Left renal cortex interstitium (tissue), 4 donors: ENCODE measurements at regions not wholly inside any gene's neighbourhood (a gene's known extent, or its start where the extent isn't known, plus 50 kb on each side); places are given as distances from the start of the nearest gene placed in this dataset.

ENCODE experiments used
- DNase-seq, 4 donors: peaks; one replicate each; pipeline ENCODE4 v3.0.0-alpha.2; 2013; ENCODE audit warnings: low read depth in 4 of 4, low spot score in 2 of 4, missing footprints in 1 of 4

DNA sequence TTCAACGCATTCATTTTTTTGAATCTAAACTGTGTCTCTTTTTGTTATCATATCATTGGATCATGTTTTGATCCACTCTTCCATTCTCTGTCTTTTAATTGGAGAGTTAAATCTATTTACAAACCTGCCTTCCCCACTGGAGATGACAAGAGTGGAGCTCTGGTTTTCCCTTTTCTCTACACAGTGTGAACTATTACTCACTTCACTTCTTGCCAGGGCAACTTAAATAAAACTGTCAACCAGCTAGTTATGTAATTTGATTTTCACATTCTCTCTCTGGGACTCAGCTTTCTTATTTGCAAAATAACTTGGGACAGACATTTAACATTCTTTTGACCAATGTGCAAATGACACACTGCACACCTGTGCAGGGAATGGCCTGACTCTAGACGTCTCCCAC, 230.8 kb upstream of the CST7 start:
- no peak for DNase-seq

- no peak for DNase-seq
These were observed 230.4 kb upstream of the CST7 start for GRCh38 chr20:24718696-24719095.

GRCh38 chr20:24720957-24721356, 228.1 kb upstream of the CST7 start:
- no peak for DNase-seq

DNA sequence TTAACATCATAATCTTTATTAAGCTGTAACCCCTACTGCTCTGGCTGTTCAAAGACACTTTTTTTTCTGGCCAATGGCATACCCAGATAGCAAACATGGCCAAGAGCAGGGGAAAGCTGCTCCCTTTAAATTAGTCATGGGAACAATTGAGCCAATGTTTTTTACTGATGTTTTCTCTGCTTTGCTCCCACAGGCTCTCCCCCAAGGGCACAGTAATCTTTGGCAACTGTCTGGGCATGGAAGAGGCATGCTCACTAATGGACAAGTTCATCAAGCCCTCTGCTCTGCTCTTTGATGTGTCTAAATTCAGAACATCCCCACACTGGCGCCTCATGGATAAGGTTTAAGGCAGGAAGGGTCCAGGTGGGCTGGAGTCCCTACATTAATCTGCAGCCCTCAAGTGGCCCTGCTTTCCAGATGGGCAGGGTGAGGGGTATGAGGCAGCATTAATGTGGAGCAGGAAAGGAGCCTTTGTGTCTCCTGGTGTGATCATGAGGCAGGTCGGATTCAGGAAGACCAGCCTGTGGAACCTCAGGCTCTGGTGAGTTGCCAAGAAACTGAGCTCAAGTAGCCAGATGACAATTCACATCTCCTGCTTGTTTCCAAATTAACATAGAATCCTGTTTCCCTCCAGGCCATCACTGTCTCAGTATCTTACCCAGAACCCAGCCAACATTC, 227.0 kb upstream of the CST7 start:
- DNase-seq: no peak

DNA sequence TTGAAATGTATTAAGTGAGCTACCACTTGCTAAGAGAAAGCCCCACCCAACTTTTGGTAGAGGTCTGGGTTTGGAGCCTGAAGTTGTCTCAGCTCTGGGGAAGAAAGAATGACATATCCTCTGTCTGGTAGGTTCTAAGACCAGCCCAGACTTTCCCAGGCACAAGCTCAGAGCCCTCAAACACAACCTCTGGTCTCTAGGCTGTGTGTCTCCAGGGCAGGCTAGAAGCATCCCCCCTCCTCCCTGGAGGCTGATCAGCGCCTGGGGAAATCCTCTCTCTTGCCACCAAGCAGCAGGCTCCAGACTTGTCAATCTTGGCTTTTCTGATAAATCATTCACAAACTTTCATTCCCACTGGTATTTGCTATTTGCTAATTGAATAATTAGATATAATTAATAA, 226.5 kb upstream of the CST7 start:
- no peak for DNase-seq

- no peak for DNase-seq
These were observed 225.9 kb upstream of the CST7 start for GRCh38 chr20:24723186-24723585.

- no peak for DNase-seq
These were observed 225.3 kb upstream of the CST7 start for GRCh38 chr20:24723647-24724352.

GRCh38 chr20:24724982-24725533, 224.0 kb upstream of the CST7 start:
- DNase-seq: no peak

DNA sequence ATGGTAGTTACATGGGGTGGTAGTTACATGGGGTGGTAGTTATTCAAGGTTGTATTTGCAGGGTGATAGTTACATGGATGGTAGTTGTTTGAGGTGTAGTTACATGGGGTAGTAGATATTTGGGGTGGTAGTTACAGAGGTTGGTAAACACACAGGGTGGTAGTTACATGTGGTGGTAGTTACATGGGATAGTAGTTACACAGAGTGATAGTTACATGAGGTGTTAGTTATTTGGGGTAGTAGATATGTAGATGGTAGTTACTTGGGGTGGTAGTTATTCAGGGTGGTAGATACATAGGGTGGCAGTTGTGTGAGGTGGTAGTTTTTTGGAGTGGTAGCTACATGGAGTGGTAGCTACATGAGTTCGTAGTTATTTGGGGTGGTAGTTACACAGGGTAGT, 221.3 kb upstream of the CST7 start:
- no peak for DNase-seq

- DNase-seq: no peak
These were observed 219.0 kb upstream of the CST7 start for GRCh38 chr20:24729896-24730605.

DNA sequence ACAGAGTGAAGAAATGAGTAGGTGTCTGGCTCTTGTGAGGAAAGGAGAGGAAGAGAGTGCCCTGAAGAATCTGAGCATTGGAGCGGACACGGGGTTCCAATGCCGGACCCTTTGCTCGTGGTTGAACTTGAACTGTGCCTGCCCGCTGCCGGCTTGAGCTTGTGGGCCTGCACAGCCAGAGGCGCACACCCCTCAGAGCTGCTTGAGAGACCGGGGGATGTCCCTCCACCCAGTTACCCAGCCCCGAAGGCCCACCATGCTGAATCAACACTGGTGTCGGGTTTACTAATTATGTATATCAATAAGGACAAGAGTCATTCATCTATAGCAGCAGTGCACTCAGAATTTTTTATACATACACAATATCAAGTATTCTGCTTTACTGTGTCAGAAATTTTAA, 218.3 kb upstream of the CST7 start:
- no peak for DNase-seq

DNA sequence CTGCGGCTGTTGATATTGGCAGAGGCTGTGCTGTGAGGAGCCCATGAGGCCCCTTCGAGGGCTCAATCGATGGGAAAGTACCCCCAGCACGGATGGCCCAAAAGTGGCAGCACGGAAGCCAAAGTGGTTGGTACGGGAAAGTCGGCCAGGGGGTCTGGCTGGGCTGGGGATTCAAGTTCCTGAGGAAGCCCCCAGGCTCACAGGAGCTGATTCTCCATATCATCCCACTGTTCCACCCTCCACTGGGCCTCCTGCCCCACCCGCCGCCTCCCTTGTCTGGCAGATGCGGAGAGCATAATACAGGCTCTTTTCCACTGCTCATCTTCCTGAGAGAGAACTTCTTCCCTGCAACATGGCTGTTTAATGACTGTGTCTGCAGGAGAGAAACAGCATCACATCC, 217.8 kb upstream of the CST7 start:
- DNase-seq: no peak

GRCh38 chr20:24732076-24732475, 217.0 kb upstream of the CST7 start:
- DNase-seq: no peak

DNA sequence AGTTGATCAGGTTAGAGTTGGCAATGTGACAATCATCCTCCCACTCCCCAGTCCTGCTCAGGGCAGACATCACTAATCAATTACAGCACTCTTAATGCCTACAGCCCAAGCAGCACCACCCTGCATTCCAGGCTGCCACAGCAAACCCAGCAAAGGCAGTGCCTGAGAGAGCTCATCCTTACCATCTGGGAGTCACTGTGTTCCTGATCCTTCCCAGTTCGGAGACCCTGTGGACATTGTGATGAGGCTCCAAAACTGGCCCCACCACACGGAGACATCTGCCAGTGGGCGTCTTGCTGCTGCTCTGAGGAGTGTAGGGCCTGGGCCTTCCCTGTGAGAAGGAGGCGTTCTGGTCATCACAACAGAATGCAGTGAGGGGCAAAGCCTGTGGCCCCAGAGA, 216.5 kb upstream of the CST7 start:
- no peak for DNase-seq

DNA sequence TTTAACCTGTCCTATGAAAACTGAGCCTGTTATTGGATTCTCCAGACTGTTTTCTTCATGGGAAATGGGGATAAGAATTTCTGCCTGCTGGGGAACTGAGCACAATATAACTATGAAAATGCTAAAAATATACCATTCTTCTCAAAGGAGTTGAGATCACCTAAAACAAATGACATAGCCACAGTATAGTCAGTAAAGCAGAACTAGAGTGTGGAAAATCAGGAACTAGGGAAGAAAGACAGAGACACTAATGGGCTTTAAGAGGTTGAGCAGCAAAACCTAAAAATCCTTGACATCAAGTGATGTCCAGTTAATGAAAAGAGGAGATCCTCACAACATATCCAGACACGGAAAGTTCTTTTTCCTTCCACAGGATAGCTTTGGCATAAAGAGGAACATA, 215.7 kb upstream of the CST7 start:
- DNase-seq: no peak

- DNase-seq: no peak
These were observed 214.9 kb upstream of the CST7 start for GRCh38 chr20:24734139-24734538.

GRCh38 chr20:24735263-24735662, 213.8 kb upstream of the CST7 start:
- DNase-seq: no peak

DNA sequence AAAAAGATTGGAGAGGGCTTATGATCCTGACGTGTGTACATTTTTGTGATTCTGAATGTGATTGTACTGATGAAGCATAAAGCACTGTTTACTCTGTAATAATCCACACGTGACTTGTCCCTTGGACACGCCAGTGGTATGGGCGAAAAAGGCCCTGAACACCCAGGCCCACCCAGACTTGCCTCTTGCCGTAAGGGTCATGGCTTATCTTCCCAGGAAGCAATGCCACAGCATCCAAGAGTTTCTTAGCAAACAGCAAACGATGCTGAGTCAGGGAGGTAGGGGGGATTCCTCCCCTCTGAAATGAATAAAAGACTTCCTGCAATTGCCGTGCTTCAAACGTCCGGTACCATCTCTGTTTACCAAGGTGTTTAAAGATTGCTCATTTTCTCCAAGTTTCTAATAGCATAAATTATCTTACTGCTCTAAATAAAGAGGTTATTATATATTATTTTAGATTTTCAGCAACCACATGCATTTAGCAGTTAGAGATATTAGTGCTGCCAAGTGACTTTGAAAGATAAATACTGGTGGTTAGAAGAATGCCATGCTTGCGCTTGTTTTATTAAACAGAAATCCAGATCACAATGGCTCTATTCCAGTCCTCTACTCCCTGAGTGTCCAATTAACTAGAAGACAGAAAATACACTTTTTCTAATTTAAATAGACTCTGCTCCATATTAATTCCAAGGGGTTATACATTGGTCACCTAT, 212.8 kb upstream of the CST7 start:
- DNase-seq: no peak

- no peak for DNase-seq
These were observed 212.2 kb upstream of the CST7 start for GRCh38 chr20:24736844-24737211.

DNA sequence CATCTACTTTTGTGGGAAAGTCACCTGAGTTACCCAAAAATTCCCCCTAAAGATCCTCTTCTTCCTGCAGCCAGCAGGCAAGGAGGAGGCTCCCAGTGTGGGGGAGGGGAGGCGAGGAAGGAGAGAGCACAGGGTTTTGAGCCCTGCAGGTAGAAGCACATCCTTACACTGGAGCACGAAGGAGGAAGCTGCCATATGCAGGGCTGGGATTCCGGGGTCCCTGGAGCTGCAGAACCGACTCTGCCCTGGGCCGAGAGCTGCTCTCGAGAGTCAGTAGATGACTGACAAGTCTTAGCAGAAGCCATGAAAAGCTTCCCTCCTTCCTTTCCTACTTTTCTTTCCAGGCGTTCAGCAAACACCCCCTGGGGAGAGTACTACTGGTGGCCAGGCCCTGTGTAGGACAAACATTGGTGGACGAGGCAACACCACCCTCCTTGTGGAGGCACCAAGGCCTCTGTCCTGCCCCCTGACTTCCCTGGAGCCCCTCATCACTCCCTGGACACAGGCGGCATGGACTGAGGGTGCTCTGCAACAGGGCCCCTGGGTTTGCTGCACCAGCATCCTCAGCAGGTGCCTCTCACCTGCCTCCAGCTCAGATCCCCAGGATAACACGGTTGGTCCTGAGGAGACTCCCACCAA, 211.7 kb upstream of the CST7 start:
- DNase-seq: no peak
